Muscle of arm (tissue), 1 donor: ENCODE measurements at regions not wholly inside any gene's neighbourhood (a gene's known extent, or its start where the extent isn't known, plus 50 kb on each side); places are given as distances from the start of the nearest gene placed in this dataset.

Source experiments
- DNase-seq: peaks from one replicate; pipeline ENCODE4 v3.0.0-alpha.2; 2013

DNA sequence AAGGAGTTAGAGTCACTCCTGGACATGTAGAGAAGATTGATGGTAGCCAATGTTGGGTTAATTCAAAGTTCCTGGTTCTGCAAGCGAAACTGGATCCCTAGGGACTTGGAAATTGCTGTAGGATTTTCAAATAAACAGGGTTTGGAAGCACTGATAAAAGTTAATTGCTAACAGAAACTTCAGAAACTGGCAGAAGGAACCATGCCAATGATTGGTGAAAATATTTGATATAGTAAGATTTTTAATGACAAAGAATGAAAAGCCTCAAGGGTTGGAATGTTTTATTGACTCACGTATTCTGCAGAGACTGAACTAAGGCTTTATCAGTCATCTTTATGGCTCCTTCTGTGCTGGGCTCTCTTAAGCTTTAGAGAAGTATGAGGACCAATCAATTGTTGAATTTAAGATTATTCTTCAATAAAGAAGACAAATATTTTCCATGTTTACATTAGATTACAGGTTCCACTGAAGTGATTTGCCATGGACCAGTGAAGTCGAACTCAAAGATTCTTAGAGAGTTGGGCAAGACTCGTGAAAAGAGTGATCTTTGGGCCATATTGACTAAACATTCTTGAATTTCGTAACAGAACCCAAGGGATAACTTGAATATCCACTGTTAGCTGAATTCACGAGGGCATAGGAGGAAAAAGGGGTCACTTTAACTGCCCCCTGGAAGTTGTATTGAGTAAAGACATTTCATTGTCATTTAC lies 371.4 kb downstream of the HDGFL1 start:
- DNase-seq, result no peak

DNA sequence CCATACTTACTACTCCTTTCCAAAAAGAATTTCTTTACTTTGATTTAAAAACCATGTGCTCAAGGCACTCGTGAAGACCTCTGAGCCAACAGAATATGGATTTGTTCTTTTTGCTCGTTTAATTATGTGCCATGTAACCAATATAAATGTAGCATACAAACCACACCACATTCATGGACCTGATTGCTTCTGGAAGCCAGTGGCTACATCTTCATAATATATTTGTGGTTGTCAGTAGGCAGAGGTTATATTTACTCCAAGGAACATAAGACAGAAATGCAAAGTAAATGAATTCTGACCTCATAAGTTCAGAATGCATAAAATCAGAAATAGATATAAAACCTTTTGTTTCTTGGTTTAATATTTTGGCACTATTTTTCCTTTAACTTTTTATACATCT lies 373.0 kb downstream of the HDGFL1 start:
- no peak for DNase-seq

DNA sequence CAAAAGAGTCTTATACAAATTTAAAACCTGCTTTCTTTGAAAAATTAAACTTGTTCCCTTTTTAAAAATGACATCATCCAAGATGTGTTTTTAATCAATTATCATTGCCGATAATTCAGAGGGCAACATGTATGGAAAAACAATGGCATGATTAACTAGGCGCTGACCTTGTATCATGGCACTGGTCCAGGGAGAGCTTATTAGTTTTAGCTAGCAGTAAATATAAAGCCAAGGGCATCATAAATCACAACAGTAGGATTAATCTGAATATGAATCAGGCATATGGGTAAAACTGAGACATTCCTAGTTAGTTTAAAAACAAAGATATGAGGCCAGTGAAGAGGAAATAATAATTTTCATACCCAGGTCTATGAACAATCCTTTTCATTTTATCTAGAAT lies 374.0 kb downstream of the HDGFL1 start:
- no peak for DNase-seq

DNA sequence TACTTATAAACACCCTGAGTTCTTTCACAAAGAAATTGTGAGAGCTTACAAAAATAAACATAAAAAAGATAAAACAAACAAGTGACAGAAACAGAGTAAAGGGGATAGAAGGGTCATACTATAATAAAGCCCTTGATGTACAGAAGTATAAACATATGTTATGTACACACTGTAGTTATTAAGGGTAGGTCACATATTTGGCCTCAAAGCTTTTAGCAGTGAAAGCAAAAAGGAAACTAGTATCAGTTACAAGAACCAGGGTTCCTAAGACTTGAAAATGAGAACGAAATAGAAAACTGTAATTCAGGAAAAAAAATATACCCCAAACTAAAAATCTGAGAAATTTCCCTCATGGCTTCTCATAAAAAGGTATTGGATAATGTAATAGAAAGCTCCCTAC lies 380.6 kb downstream of the HDGFL1 start:
- DNase-seq, result no peak

DNA sequence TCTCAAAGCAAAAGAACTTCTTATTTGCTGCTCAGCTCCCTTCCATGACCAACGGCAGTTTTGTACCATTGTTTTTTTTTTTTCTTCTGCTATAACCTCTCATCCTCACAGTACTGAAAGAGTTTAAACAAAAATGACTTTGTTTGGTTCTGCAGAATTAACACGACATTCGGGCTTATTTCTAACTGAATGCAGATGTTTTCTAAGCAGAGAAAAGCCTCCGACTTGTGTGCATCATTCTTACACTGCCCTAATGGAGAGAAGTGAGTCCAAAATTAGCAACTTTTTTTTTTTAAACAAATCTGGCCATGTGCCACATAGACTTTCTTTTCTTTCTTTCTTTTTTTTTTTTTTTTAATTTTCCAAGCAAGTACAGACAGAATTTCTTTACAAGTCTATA lies 382.7 kb downstream of the HDGFL1 start:
- DNase-seq, result no peak

DNA sequence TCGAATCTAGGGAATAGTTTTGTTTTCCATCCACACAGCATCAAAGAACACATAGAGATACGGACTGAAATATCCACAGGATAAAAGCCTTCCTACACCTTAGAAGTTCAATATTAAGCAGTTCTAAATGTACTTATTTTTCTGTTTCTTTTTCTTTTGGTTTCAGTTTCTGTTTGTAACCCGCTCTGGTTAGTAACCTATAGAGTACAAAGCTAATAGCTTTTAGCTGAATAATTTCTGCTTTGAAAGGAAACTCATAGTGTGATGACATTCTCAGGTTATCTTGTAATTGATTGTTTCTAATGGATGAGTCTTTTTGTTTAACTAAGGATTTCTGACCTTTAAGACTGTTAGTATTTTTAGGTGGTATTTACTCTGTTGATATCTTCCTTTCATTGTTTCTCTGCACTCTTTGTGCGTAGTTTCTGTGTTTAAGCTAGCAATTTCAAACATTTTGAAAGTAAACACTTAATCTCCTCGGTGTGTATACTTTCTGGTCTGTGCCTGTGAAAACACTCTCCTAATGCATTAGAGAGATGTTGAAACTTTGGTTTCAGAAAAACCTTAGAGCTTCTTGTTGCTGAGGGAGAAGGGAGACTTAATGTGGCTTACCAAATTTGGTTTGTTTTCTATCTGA lies 385.5 kb downstream of the HDGFL1 start:
- DNase-seq, result no peak

DNA sequence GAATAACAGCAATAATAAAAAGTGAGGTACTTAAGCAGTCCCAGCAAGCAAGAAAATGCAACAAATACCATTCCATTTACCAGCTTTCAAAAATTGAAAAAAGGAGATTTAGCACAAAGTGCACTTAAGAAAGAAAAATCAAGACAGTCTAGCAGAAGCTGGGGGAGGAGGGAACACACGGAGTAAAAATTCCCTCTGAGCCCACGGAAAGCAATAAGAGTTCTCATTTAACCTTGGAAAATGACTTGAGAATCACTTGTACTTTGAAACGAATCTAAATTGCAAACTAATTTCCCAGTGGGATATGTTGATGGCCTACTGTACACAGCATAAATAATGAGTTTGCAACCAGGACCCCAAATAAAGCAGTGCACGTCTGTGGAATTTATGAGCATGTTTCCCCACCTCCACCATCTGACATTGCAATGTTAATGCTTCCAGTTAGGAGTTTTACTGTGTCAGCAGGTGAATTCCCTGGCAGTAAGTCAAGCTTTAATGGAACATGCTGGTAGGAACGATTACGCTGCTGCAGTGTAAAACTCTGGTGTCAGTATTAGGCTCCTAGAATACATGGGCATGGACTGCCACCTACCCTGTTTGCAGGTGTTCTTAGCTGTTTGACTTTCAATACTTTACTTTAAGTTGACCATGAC lies 386.8 kb downstream of the HDGFL1 start:
- DNase-seq, result no peak

DNA sequence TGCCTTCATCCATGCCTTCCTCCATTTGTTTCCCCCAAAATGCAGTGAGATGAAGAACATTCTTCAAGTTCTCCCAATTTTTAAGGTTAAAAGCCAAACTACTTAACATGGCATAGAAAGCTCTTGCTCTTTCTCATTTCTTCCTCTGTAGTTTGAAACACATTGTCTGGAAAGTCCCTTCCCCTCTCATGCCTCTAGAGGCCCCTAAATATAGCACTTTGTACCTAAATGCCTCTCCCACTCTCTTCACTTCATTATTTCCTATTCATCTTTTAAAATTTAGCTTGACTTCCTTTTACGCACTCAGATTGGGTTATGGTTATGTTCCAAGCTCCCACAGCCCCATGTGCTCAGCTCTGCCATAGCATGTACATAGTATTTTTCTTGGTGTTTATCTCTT lies 389.3 kb downstream of the HDGFL1 start:
- no peak for DNase-seq

DNA sequence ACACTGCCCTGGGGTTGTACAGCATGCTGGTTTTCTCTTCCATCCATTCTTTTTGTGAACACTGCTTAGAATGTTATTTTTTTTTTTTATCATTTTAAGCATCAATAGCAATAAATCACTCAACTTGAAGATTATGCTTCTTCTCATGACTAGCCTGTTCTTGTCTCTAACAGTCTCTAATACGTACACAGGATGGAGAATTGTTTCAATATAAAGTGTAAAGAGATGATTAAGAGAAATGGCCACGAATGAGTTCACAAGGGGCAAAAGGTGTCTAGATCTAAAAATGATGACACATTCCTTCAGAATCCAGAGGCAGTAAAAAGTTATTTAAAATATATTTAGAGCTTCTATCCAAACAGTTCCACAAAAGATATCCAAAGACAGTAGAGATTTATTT lies 390.2 kb downstream of the HDGFL1 start:
- no peak for DNase-seq

DNA sequence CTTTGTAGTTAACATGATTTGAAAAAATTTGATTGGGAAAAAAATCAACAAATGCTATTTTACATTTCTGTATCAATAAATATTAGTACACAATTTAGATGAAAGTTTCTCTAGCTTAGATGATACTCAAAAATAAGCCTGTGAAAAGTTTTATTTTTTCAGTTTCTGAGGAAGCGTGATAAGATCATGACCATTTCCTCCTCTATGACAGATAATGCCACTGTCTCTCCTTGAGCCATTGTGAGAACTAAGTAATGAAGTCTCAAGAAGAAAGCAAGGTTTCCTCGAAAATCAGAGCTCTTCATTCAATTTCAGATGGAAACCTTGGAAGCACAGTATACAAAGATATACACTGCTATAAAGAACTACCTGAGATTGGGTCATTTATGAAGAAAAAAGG lies 395.0 kb downstream of the HDGFL1 start:
- DNase-seq, result no peak

DNA sequence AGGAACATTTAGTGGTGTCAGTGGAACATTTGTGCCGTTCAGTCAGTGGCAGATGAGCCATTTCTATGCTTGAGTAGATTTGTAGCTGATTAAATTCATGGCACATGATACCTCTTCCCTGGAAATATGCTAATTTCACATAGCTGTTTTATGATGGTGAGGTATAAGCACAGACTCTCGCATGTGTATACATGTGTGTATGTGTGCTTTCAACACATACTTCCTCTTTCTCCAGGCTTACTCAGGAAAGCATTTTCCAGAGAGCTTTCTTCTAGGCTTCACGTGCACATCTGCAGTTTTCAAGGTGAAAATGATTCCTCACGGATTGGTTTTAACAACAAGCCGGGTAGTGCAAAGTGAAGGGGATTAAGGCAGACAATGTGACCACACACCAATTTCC lies 396.5 kb downstream of the HDGFL1 start:
- no peak for DNase-seq

DNA sequence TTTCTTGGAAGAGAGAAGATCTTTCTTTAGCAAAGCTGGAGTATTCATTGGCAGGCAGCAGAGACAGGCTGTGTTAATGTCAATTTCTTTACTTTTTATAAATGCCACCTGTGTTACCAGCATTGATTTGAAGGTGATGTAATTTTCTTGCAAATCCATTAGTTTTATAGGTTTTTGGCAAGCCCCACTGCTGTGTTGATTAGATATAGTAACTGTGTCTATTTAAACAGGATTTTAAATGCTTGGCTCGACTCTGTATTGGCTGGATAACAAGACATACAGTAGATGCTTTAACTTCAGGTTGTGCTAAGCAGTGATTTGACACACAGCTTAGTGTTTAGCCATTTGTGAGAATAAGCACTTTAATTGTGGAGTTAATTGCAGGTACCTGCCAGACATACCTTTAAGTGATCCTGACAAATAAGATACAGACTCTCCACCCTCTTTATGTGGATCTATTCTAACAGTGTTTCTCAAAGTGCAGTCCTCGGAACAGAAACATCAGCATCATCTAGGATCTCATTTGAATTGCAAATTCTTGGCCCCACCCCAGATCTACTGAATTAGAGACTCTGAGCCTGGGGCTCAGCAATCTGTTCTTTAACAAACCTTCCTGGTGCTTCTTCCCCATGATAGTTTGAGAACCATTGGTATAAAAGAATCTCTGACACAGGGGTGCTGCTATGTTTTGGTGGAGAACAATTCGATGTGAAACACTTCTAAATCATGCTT lies 397.5 kb downstream of the HDGFL1 start:
- peak; percentile 52 for DNase-seq

DNA sequence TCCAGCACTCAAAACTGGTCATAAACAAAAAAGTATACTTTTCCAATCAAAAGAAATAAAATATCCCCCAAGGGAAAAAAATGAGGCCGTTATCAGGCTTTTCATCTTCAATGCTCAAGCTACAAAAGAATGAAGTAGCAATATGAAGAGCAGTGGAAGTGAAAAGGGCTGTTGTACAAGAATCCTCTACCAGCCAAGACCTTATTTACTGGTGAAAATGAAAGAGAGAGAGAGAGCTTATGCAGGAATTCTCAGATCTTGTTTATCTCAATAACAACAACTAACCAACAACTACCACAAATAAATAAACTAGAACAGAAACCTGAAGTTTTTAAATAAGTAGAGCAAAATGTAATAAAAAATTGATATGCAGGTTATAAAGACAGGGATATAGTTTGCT lies 400.6 kb downstream of the HDGFL1 start:
- DNase-seq, result no peak

DNA sequence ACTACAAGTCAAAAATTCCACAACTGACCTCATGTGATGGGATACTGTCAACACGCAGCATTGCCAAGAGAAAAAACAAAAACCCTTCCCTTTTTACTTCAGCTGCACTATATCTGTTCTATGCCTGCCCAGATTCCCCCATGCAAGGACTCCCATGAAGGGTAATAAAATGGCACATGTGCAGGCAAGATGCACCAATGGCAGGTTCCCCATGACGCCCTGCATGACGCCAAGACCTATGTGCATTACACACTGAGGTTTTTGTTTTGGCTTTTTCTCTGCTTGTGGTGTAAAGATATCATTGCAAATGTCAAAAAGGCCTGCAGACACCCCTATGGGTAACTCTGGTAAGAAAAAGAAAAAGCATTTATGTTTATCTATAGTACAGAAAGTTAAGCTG lies 403.4 kb downstream of the HDGFL1 start:
- no peak for DNase-seq

DNA sequence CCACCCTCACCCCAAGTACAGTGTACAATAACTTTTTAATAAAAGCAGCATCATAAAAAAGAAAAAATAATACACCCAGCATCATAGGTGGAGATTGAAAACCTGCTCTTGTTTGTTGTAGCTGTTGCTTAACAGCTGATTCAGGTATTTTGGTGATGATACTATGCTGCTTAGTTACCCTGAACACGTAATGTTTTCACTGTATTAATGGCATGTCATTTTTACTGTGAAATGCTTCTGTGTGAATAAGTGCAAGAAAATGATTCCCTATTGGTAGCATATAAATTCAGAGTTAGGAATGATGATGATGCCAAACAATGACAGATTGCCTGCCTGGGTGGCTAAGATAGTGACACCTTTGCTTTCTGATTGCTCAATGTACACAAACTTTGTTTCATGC lies 405.7 kb downstream of the HDGFL1 start:
- DNase-seq, result no peak

DNA sequence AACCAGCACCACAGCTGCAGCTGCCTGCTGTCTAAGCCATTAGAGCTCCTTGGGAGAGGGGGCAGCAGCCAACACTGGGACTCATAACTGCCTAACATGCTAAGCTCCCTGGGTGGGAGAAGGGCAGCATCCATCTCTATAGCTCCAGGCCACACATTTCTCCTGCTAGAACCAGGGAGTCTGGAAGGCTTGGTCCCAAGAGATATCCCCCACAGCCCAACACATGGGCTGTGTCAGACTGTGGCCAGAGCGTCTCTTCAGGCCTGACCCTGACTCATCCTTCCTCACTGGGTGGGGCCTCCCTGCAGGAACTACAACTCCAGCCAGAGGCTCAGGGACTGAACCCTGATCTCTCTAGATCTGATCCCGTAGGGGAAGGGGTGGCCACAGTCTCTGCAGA lies 411.1 kb downstream of the HDGFL1 start:
- no peak for DNase-seq

DNA sequence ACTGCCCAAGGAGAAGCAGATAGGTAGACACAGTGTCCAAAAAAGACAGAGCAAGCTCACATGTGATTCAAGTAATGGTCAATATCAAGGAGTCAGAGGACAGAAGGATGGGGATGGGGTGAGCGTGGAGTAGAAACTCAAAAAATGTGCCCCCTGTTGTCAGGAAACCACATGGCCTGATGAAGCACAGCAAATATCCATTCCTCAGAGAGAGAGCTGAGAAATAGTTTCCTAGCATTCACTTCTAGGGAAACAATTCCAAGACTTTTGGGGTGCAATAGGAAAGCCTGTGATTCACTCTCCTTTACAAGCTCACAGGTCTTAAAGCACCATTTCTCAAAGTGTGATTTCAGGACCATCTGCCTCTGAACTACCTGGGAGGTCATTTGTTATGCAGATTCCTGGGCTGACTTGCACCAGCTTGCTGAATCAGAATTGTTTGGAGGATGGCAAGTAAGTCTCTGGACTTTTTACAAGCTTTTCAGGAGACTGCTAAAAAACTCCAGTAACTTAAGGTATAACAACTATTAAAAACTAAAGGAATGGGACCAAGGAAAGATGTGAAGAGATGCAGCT lies 432.8 kb downstream of the HDGFL1 start:
- no peak for DNase-seq

DNA sequence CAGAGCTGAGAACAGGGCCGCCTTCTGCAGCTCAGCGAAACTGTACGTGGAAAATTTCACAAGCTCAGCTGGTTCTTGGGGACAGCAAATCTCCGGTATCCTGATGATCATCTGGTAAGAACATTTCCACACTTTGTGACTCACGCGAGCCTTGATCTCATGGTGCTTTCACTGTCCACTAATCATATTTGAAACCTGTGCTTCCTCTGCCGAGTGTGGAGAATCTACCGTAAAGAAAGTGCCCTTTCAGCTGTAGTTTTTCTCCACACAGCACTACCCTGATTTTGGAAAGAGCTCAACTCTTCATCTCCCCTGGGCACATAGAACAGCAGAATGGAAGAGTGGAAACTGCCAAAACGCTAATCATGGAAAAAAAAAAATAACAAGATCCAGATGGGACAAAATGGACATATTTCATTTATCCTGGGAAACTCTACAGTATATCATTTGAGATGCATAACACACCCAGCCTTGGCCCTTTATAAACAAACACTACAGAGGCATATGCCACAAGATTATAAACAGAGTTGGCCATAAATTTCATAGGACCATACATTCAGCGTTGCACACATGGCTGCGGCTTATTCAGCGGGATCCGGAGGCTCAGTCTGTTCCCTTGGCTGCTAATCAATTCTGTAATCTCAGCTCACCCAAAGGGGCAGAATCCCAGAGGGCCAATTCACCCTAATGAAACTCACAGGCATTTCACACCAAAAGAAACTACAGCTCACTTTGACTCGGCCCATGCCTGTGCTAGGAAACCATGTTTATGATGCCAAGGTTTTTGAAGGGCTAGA lies 434.5 kb downstream of the HDGFL1 start:
- DNase-seq, result peak; percentile 85

DNA sequence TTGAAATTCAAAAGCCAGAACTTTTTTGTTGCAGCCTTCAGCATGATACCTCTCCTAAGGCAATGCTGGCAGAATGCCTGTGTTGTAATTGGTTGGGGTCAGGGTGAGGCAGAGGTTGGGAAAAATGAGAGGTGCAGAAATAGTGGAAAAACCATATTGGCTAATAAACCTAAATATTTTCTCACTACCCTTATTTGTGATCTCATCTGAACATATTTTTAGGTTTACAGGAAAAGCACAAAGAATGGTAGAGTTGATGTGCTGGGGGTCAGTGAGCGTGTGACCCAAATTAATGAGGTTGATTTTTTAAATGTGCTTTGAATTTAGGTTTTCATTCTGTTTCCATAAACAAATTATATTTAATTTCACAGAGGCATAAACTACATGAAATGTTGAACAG lies 437.3 kb downstream of the HDGFL1 start:
- DNase-seq, result no peak

DNA sequence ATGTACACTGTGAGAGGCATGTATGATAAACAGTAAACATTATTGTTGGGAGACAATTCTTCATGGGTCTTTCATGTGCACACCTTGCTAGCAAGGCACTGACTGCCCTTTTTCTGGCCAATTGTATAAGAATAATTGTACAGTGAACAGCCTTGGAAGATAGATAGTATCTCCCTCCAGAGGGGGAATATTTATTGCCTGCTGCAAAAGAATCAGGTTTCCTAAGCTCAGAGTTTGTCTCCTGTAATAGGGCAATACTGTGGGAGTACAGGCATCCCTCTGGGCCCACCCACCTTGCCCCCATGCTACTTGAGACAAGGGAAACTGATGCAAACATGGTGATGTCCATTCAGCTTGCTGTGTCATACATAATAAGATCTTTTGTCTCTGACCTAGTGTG lies 442.2 kb downstream of the HDGFL1 start:
- no peak for DNase-seq

DNA sequence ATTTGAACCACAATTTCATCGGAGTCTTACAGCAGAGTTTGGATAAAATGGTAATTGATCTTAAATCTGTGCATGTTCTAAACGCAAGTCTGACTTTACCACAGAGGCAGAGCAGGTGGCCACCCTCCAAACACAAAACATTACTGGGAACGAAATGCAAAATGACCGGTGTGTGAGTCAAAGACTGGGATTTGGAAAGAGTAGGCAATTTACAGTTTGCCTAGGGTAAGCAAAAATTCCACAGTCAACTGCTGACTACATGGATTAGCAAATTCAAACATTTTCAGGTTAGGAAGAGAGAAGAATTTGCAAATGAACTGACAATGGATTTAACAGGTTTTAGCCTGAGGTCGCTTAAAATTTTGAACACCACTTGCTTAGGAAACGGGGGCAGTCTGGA lies 444.4 kb downstream of the HDGFL1 start:
- DNase-seq, result peak; percentile 38

DNA sequence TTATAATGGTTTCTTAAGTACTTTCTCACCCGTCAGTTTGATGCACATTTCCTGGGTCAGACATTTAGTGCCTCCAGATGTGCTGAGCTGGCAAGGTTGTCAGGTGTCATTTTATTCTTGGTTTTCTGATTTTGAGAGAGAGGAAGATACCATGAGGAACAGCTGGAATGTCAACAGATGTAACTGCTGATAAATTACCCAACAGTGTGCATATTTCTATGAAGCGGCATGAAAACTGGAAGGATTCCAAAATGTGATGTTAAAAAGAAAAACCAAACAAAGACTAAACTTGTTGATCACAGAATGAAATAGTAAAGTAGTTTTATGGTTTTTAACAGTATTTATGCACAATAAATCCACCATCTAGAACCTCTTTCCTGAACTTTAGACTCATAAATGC lies 447.3 kb downstream of the HDGFL1 start:
- DNase-seq, result no peak
